ENCODE measurements at regions not wholly inside any gene's neighbourhood (a gene's known extent, or its start where the extent isn't known, plus 50 kb on each side); places are given as distances from the start of the nearest gene placed in this dataset.

- no peak for DNase-seq (ENCODE audit: extremely low spot score)
- no peak for TF ChIP-seq LEF1 (IDR thresholded peaks at IDR 0.05; ENCODE audit: borderline replicate concordance)
- no peak for TF ChIP-seq PKNOX1 (IDR thresholded peaks at IDR 0.05)
- TF ChIP-seq SP1 (IDR thresholded peaks at IDR 0.05) = no peak
- TF ChIP-seq CTBP1 (IDR thresholded peaks at IDR 0.05; ENCODE audit: borderline replicate concordance) = no peak
- no peak for TF ChIP-seq FOXA1 (IDR thresholded peaks at IDR 0.05)
- no peak for TF ChIP-seq FOXK2 (IDR thresholded peaks at IDR 0.05)
- no peak for TF ChIP-seq ELF4 (IDR thresholded peaks at IDR 0.05)
- TF ChIP-seq HDGF (IDR thresholded peaks at IDR 0.05; ENCODE audit: borderline replicate concordance) = no peak
- no peak for TF ChIP-seq L3MBTL2 (conservative IDR thresholded peaks at IDR 0.05)
- TF ChIP-seq NFRKB (IDR thresholded peaks at IDR 0.05) = no peak
- no peak for TF ChIP-seq ARNT (IDR thresholded peaks at IDR 0.05)
- TF ChIP-seq TARDBP (IDR thresholded peaks at IDR 0.05) = no peak
- no peak for TF ChIP-seq BHLHE40 (IDR thresholded peaks at IDR 0.05; ENCODE audit: borderline replicate concordance)
- no peak for TF ChIP-seq SUZ12 (IDR thresholded peaks at IDR 0.05)
- TF ChIP-seq FOXM1 (IDR thresholded peaks at IDR 0.05; ENCODE audit: borderline replicate concordance) = no peak
- TF ChIP-seq ZNF384 (IDR thresholded peaks at IDR 0.05) = no peak
- POLR2A ChIA-PET = no interaction called here
- CTCF ChIA-PET = no interaction called here
These were observed 62.9 kb upstream of the MOCS1 start for GRCh38 chr6:39997101-39997635.

- ChIA-PET CTCF (no interaction called here), POLR2A (no interaction called here)
- no peak for DNase-seq (ENCODE audit: extremely low spot score)
- no peak for TF ChIP-seq TARDBP (IDR thresholded peaks at IDR 0.05)
- no peak for TF ChIP-seq ARNT (IDR thresholded peaks at IDR 0.05)
- no peak for TF ChIP-seq FOXM1 (IDR thresholded peaks at IDR 0.05; ENCODE audit: borderline replicate concordance)
- no peak for TF ChIP-seq LEF1 (IDR thresholded peaks at IDR 0.05; ENCODE audit: borderline replicate concordance)
- TF ChIP-seq ZNF384 (IDR thresholded peaks at IDR 0.05) = no peak
- no peak for TF ChIP-seq ELF4 (IDR thresholded peaks at IDR 0.05)
- no peak for TF ChIP-seq CTBP1 (IDR thresholded peaks at IDR 0.05; ENCODE audit: borderline replicate concordance)
These were observed 61.4 kb upstream of the MOCS1 start for GRCh38 chr6:39995633-39996032.

GRCh38 chr6:39992861-39993622 lies 58.8 kb upstream of the MOCS1 start:
- TF ChIP-seq FOXM1 (IDR thresholded peaks at IDR 0.05; ENCODE audit: borderline replicate concordance) = no peak
- peak; percentile 51; the same call in 1 of the 2 replicates for TF ChIP-seq PKNOX1 (IDR thresholded peaks at IDR 0.05)
- ChIA-PET POLR2A (no interaction called here), CTCF (no interaction called here)
- no peak for DNase-seq (ENCODE audit: extremely low spot score)
